HG03439 (cell line): ENCODE measurements at regions not wholly inside any gene's neighbourhood (a gene's known extent, or its start where the extent isn't known, plus 50 kb on each side); places are given as distances from the start of the nearest gene placed in this dataset.
"Not testable (repeated sequence)": the region's sequence is repeated elsewhere in the genome, so short reads cannot be mapped to it uniquely, and the experiment has no call there.

ENCODE experiments used
- ATAC-seq: cut with Tn5 transposase; IDR thresholded peaks from one replicate; pipeline ENCODE4 v1.9.1; 2021; ENCODE audit warnings: mild to moderate bottlenecking, moderate library complexity; ENCODE audit not compliant: unreplicated experiment

DNA sequence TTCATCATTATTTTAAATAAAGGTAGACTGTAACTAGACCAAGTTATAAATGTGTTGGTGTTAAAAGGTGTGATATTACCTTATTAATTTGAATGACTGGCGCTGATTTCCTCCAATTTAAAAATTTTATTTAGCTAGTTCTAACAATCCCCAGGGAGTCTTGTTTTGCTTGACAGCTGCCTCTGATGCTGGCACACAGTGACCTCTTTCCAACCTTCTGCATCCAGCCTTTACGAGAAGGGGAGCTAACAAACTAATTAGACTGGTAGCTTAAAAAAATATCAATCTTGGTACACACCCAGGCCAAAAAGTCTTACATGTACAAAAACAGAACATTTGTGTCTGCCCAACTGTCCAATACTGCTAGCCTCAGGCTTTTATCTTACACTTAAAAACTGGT, 51.8 kb upstream of the ENPEP start:
- ATAC-seq, result no peak

DNA sequence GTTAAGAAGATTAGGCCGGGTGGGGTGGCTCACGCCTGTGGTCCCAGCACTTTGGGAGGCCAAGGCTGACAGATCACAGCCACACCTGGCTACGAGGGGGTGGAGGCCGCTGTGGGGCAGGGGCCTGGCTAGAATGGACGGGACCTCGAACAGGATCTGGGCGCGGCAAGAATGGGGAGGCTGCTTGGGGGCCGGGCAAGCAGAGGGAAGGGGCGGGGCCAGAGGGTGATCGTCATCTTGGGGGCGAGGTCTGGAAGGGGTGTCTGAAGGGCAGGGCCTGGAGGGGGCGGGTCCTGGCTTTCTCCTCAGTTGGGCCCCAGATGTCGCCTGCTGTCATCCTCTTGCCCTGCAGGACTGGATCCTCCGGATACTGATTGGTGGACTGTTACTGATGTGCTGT, 57.3 kb upstream of the ENPEP start:
- no peak for ATAC-seq

DNA sequence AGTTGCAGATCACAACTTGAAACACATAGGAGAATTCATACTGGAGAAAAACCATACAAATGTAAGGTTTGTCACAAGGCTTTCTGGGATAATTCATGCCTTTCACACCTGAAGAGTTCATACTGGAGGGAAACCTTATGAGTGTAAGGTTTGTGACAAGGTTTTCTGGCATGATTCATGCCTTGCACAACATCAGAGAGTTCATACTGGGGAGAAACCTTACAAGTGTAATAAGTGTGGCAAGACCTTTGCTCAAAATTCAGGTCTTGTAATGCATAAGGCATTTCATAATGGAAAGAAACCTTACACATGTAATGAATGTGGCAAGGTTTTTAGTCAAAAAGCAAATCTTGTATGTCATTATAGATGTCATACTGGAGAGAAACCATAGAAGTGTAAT, 58.8 kb upstream of the ENPEP start:
- ATAC-seq, result no peak

DNA sequence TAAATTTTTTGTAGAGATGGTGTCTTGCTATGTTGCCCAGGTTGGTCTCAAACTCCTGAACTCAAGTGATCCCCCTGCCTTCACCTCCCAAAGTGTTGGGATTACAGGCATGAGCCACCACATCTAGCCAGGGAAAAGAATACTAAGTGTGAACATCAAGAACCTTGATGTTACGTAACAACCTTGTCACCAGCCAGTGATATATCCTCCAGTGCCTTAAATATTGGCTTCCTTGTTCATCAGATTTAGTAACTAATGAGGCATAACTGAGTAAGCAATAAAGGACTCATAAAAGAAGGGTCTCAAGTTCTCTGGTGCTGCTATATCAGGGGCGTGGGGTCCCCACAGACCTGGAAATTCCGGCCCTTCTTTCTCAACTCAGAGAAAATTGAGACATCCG, 60.5 kb upstream of the ENPEP start:
- no peak for ATAC-seq

DNA sequence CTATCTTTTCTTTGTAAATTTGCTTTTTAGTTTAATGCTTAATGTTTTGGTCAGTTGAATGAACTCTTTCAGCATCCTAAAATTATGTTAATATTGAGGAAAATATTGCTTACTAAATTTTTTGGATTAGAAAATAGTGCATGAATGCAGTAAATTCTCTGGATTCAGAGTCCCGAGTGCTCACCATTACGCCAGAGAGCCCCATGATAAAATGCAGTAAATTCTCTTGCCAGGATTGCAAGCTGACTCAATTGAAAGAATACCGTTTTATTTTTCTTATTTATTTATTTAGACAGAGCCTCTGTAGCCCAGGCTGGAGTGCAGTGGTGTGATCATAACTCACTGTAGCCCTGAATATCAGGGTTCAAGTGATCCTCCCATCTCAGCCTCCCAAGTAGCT, 60.9 kb upstream of the ENPEP start:
- no peak for ATAC-seq

DNA sequence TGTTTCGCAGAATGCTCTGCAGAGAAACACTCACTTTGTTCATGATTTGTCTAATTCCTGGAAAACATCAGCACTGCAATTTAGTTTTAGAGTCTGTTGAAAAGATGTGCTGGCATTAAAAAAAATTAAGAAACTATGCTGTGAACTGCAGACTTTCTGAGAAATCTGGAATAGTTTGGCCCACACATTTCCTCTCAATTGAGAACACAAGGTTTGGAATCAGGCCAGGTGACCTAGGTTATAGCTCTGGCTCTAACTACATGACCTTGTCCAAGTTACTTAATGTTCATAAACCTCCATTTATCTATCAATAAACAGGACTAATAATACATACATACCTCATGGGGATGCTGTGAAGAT, 61.4 kb upstream of the ENPEP start:
- no peak for ATAC-seq

DNA sequence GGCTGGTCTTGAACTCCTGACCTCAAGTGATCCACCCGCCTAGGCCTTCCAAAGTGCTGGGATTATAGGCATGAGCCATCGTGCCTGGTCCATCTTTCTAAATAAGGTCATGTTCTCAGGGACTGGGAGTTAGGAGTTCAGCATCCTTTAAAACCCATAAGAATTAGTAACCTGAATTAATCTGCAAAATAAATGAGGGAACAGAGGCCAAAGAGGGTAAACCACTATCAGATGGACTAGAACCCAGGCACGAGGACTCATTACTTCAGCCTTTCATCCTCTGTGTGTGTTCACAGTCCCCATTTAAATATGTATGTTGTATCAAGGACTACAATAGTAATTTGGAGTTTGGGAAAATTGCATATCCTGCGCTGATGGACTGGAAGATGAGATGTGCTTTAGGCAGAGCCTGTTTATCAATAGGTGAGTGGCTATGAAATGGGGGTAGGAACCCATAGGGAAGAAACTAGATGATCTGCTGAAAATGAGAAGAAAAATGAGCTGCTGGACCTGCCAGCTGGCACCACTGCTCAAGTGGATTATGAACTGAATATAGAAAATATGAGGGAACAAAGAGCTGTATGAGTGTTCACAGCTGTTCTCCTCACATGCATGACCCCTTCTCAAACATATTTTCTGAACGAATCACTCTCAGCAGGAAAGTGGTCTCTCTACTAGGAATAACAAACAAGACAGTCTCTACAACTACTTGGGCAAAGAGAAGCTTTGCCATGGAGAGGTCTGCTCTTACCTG, 62.0 kb upstream of the ENPEP start:
- ATAC-seq, result not testable (repeated sequence)

DNA sequence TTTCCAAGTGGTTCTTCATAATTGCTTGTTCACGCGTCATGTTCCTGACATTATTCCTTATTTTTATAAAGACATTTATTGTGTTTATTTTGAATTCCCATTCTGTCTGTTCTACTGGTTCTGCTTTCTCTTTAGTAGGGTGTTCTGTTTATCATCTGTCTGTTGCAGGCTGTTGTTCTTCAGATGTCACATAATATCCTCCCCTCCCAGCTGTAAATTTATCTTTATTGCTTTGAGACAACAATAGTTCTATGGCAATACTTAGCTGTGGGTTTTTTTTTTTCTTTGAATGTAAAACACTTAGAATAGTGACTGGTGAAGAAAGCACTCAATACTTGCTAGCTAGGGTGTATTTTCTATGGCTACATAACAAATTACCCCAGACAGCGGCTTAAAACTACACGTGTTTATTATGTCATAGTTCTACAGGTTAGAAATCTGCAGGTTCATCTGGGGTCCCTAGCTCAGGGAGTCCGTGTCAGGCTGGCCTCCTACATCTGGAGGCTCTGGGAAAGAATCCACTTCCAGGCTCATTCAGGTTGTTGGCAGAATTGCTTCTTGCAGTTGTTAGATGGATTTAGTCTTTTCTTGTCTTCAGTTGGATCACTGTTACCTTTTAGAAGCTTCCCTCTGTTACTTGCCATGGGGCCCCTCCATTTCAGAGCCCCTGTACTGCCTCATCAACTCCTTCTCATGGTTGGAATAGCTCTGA, 63.4 kb upstream of the ENPEP start:
- no peak for ATAC-seq

DNA sequence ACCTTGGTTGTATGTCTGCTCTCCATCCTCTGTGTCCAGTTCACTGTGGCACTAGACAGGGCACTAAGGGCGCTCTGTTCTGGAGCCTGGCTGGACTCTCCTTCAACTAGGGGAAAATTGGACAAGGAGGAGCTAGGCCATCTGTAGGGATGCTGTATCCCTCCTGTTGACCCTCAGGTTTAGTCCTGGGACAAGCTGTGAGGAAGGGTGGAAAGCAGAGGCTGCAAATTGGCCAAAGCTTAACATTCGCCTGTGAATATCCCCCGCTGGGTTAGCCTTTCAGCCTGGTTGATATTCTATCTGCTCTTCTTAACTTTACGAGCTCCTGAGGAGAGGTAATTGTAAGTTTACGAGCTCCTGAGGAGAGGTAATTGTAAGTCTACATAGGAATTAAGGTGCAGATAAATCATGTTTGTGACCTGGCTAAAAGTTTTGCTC, 64.4 kb upstream of the ENPEP start:
- ATAC-seq, result no peak

DNA sequence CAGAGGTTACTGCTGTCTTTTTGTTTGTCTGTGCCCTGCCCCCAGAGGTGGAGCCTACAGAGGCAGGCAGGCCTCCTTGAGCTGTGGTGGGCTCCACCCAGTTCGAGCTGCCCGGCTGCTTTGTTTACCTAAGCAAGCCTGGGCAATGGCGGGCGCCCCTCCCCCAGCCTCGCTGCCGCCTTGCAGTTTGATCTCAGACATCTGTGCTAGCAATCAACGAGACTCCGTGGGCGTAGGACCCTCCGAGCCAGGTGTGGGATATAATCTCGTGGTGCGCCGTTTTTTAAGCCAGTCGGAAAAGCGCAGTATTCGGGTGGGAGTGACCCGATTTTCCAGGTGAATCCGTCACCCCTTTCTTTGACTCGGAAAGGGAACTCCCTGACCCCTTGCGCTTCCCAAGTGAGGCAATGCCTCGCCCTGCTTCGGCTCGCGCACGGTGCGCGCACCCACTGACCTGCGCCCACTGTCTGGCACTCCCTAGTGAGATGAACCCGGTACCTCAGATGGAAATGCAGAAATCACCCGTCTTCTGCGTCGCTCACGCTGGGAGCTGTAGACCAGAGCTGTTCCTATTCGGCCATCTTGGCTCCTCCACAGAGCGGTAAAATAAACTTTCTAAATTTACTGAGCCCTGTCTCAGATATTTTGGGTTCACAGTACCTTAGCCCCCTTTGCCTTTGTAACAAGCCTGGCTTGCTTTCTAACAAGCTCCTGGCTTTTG, 64.9 kb upstream of the ENPEP start:
- not testable (repeated sequence) for ATAC-seq

DNA sequence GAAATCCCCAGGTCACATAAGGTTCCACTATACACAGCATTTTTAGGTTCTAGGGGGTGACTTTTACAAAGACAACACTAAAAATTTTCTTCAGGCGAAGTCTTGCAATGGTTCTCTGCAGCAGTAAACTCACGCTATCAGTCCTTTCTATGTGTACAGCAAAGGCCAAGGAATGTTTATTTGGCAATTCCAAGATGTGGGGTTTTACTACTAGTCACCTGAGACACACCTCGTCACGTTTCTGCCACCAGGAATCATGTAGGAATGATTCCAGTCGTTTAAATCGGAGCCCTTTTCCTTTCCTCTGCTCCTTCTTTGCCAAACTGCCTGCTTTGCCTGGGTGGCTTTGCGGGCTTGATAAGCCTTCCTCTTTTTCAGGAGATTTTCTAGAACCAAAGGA, 75.9 kb upstream of the ENPEP start:
- no peak for ATAC-seq

DNA sequence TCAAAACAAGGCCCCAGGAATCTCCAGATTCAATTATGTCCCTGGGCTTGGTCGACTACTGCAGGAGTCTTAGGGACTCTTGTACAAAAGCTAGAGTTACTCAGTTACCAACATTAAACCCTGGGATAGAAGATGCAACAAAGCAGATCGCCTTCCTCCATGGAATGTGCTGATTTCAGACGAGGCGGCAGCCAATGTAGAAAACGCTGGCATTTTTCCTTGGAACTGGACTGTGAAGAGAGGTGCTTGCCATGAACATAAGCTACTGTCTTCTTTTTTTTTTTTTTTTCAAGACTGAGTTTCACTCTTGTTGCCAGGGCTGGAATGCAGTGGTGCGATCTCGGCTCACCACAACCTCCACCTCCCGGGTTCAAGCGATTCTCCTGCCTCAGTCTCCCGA, 76.9 kb upstream of the ENPEP start:
- ATAC-seq, result not testable (repeated sequence)

DNA sequence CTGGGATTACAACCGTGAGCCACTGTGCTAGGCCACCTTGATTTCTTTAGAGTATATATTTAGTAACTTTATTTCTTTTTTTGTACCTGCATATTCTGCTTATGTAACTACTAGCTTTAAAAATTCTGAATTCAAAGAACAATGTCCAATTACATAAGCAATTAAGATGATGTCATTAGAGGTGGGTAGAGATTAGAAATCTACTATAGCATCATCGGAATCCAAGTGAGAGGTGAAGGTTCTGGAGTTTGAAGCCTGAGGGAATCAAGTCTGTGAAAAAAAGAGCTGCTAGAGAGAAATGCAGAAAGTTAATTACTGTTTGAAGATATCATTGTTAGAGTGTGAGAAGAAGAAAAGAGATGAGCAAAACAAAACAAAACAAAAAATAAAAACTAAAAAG, 79.0 kb upstream of the ENPEP start:
- ATAC-seq, result no peak

DNA sequence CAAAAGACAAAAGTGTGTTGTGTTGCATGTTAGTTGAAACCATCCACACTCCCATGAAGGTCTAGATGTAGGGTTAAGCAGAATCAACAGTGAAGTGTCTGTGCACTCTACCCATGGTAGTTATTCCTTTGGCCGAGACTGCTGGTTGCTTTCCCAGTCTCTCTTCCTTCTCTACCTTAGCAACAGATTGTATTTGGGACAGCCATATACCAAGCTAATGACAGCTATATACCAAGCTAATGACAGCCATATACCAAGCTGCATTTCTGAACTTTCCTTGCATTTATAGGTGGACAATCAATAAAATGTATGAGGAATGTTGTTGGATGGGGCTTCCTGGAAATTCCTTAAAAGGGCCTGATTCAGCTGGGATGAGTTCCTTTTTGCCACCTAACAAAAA, 80.5 kb upstream of the ENPEP start:
- no peak for ATAC-seq

DNA sequence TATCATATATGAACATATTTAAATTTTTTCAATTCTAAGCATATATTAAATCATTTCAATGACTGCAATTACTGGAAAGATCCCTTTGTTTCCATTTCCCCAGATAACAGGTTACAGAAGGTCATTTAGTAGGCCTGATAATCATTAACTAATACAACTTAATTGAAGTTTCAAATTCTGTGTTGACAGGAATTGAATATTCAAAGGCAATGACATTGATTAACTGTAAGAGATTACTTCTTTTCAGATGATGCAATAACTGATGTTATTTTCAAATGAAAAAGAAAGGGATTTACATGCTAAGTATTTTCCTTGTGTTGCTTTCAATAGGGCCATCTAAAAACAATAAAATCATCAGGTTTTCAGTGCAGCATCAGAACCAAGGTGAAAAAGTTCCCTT, 81.1 kb upstream of the ENPEP start:
- no peak for ATAC-seq

DNA sequence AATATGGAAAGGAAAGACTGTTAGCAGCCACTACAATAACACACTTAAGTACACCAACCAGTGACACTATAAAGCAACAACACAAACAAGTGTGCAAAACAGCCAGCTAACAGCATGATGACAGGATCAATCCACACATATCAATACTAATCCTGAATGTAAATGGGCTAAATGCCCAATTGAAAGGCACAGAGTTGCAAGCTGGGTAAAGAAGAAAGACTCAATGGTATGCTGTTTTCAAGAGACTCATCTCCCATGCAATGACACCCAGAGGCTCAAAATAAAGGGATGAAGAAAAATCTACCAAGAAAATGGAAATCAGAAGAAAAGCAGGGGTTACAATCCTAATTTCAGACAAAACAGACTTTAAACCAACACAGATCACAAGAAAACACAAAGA, 94.2 kb upstream of the ENPEP start:
- no peak for ATAC-seq

DNA sequence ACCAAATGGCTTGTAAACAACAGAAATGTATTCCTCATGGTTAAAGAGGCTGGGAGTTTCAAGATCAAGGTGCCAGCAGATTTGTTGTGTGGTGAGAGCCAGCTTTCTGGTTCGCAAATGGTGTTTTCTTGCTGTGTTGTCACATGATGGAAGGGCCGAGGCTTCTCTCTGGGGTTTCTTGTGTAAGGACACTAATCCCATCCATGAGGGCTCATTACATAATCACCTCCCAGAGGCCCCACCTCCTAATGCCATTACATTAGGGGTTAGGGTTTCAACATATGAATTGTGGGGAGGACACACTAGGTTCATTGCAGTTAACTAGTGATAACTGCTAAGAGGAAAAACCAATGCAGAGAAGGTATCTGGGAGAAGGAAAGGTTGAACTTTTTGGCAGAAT, 103.5 kb upstream of the ENPEP start:
- ATAC-seq, result no peak

DNA sequence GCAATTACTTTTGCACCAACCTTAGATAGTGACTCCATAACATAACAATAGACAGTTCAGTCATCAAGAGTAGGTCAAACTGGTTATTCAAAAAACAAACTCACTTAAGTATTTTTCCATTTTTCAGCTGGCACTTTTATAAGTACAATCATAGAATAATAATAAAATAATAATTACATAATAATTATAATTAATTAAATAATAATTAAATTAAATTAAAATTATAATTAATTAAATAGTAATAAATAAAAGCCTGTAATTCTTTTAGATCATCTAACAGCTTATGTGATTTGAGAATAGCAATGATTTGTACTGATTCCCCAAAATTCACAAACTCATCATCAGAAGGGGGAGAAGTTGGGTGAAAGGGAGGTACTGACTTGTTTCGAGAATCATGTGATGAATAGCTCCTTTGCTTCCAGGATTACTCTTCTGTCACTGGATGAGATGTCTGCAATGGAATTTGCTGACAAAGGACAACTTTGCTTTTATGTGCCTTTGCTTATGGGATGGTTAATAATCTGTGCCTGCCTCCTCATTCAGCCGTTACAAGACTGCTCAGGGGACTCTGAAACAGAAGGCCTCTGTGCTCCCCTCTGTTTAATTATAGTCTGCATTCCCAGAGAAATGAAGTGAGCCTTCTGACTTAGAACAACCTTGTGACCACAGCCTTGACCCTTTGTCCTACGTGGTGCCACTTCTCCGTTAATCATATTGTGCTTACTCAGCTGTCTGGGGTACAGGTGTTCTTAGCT, 104.8 kb upstream of the ENPEP start:
- ATAC-seq, result no peak

DNA sequence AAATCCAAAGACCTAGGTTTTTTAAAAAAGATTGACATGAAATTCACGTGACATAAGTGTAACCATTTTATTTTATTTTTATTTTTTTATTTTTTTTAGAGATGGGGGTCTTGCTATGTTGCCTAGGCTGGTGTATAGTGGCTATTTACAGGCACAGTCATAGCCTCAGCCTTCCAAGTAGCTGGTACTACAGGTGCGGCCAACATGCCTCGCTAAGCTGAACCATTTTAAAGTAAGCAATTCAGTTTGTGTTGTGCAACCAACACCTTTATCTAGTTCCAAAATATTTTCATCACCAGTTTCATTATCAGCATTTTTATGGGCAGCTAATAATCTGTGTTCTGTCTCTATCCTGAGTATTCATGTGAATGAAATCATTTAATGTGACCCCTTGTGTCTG, 107.5 kb upstream of the ENPEP start:
- no peak for ATAC-seq

DNA sequence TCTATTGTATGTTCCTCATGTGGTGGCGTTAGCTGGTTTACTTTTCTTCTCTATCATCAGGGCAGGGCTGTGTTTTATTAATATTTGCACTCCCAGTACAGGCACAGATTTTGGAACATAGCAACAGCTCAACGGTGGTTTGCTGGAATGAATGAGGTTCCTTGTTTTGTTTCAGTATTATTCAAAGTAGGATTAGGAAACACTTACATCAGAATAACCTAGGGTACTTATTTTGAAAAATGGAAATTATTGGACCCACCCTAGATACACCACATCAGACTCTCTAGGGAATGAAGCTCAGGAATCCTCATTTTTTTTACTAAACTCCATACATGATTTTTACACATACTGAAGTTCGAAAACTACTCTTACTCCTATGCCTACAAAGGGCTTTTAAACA, 108.8 kb upstream of the ENPEP start:
- ATAC-seq, result no peak

DNA sequence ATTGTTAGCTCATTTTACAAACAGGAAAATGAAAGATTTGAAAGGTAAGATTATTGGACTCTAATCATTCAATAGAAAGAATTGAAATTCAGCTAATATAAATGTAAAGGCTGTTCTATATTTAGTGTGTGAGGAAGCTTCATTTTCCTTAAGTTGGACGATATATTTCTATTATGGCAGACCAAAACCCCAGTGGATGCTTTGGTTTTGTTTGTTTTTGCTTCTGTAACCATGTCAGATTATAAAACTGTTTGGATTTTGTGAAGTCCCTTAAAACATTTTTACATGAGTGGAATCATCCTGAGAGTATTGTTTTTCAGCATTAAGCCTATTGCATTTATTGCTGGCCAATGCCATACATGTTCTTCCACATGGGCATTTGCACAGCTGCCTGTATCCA, 110.2 kb upstream of the ENPEP start:
- no peak for ATAC-seq
